Common myeloid progenitor, CD34-positive (primary cell): ENCODE measurements at regions not wholly inside any gene's neighbourhood (a gene's known extent, or its start where the extent isn't known, plus 50 kb on each side); places are given as distances from the start of the nearest gene placed in this dataset.

ENCODE experiments used
- CTCF ChIA-PET: fragments of 350-600 bp; sonication (Branson Sonifier 250); formaldehyde crosslinking; loops from one replicate; lab custom pipeline; 2021; ENCODE audit warnings: antibody characterized with exemption; lab: Charles Lee
- POLR2A ChIA-PET: fragments of 350-600 bp; sonication (Branson Sonifier 250); formaldehyde crosslinking; loops from one replicate; lab custom pipeline; 2021; ENCODE audit warnings: antibody characterized with exemption; lab: Charles Lee
- DNase-seq, 3 donors: peaks; one replicate each; pipeline versions ENCODE4 v3.0.0 to v3.0.0-alpha.2; 2013
- H3K27ac ChIP-seq, 2 experiments: 1 replicate in 1 of 2; 2 replicates in 1 of 2; pipeline ENCODE4 v1.7.0; 2013; ENCODE audit warnings: inconsistent platforms in 2 of 2, low read length in 2 of 2, mild to moderate bottlenecking in 2 of 2, low read depth in 1 of 2, moderate library complexity in 1 of 2; ENCODE audit not compliant: severe bottlenecking in 2 of 2, insufficient read depth in 1 of 2, poor library complexity in 1 of 2
- H3K27me3 ChIP-seq, 5 experiments: replicated peaks in 2 of 5; 1 replicate in 3 of 5; 2 replicates in 2 of 5; pipeline versions ENCODE4 v1.6.1 to v1.7.0; 2013; ENCODE audit warnings: low read length in 4 of 5, mild to moderate bottlenecking in 2 of 5, moderate library complexity in 2 of 5, inconsistent platforms in 1 of 5; ENCODE audit not compliant: insufficient read depth in 5 of 5, control insufficient read depth in 4 of 5
- H3K36me3 ChIP-seq, 4 experiments: 1 replicate in 2 of 4; 2 replicates in 2 of 4; pipeline versions ENCODE4 v1.6.1 to v1.7.0; 2013; ENCODE audit warnings: low read length in 3 of 4, control low read depth in 1 of 4, mild to moderate bottlenecking in 1 of 4; ENCODE audit not compliant: control insufficient read depth in 4 of 4, insufficient read depth in 4 of 4
- H3K4me1 ChIP-seq, 4 experiments: 1 replicate in 3 of 4; 2 replicates in 1 of 4; pipeline versions ENCODE4 v1.6.1 to v1.7.1; 2013; ENCODE audit warnings: low read length in 3 of 4, mild to moderate bottlenecking in 3 of 4, control low read depth in 1 of 4, inconsistent platforms in 1 of 4, moderate library complexity in 1 of 4; ENCODE audit not compliant: control insufficient read depth in 4 of 4, insufficient read depth in 4 of 4; ENCODE audit errors: control extremely low read depth in 1 of 4
- H3K4me3 ChIP-seq, 7 experiments: 1 replicate in 4 of 7; 2 replicates in 3 of 7; pipeline versions ENCODE4 v1.5.1 to v1.7.0; 2013; ENCODE audit warnings: mild to moderate bottlenecking in 7 of 7, low read length in 6 of 7, moderate library complexity in 6 of 7, inconsistent platforms in 2 of 7, low read depth in 2 of 7, control low read depth in 1 of 7; ENCODE audit not compliant: insufficient read depth in 4 of 7, control insufficient read depth in 1 of 7; ENCODE audit errors: extremely low read depth in 1 of 7
- H3K9me3 ChIP-seq, 5 experiments: 1 replicate in 4 of 5; 2 replicates in 1 of 5; pipeline versions ENCODE4 v1.6.1 to v1.7.1; 2013; ENCODE audit warnings: low read length in 4 of 5, mild to moderate bottlenecking in 2 of 5, inconsistent platforms in 1 of 5, low read depth in 1 of 5, moderate library complexity in 1 of 5; ENCODE audit not compliant: control insufficient read depth in 4 of 5, insufficient read depth in 2 of 5; ENCODE audit errors: control extremely low read depth in 1 of 5
- WGBS: methylation state at CpG from one replicate; pipeline ENCODE4 v1.1.5; 2013; ENCODE audit not compliant: insufficient coverage; 5-methylcytosine and 5-hydroxymethylcytosine counted together

DNA sequence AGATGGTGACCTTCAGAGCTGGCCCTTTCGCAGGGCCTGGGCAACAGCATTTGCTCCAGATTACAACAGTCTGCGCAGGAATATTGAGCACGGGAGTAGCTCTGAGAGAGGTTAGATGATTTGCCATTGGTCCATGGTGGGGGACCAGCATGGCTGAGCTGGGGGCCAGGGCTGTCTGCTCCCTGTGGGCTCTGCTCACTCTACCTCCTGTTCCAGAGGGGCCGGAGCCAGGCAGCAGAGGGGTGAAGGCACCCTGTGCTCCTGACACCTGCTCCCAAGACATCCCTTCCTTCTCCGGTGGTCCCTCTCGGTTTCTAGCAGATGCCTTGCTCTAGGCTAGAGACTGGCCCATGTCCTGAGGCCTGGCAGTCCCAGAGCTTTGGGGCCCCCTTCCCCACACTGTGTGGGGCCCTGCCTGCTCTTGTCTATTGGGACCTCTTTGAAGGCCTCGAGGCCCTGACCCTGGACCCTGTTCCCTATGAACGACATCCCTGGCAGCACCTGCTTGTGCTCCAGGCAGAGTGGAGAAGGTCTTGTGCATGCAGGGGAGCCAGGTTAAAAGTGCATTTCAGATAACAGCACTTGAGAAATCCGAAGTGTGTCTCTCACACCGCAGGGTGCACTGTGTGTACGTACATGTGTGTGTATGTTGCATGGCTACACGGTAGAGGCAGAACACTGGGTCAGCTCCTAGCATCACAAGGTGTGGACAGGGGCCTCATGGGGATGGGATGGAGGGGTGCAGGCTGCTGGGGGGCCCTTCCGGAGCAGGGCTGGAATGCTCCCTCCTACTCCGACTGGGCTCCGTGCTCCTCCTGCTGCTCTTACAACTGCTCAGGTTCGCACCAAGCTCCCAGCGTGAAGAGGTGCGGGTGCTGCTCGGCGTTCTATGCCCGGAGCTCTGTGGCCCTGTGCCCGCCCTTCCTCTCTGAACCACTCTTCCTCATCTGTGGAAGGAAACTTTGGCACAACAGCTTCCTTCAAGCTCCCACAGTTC lies 123.3 kb upstream of the B3GAT1 start:
- H3K4me1 ChIP-seq = peaks cover 0 to 16% (median 15%) of the 10 kb centered on the region in 4 experiments
- WGBS = 77% methylated on average over 22 of the region's 22 CpGs
- H3K9me3 ChIP-seq = no peaks in the 10 kb centered on the region
- H3K27me3 ChIP-seq = peaks cover 0 to 38% (median 6%) of the 10 kb centered on the region in 5 experiments
- no peak overlapping the region for H3K4me3 ChIP-seq
- no peaks in the 10 kb centered on the region for H3K36me3 ChIP-seq
- CTCF ChIA-PET = no interaction called here
- H3K27ac ChIP-seq = no peak overlapping the region
- POLR2A ChIA-PET = no interaction called here
- no peak for DNase-seq

DNA sequence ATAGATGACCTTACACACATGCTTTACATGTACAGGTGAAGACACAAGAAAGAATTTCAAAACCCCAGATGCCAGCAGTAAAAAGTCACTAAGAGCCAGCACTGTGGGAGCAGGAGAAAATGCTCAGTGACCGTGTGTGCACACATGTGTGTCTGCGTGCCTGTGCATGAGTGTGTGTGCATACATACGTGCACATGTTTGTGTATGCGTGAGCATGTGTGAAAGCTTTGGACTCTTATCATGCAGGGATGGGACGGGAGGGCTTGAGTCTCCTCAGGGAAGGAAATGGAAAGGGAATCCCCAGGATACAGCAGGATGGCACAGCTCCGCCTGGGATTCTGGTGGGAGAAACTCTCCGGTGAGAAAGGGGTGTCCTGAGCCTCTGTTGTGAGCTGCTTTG lies 121.5 kb upstream of the B3GAT1 start:
- 91% methylated on average over 7 of the region's 7 CpGs for WGBS
- CTCF ChIA-PET = no interaction called here
- no peak overlapping the region for H3K27ac ChIP-seq
- H3K9me3 ChIP-seq = no peaks in the 10 kb centered on the region
- H3K4me3 ChIP-seq = no peak overlapping the region
- no peaks in the 10 kb centered on the region for H3K36me3 ChIP-seq
- POLR2A ChIA-PET = no interaction called here
- H3K27me3 ChIP-seq = peaks cover 0 to 32% (median 6%) of the 10 kb centered on the region in 5 experiments
- peaks cover 0 to 16% (median 15%) of the 10 kb centered on the region in 4 experiments for H3K4me1 ChIP-seq
- DNase-seq = no peak

DNA sequence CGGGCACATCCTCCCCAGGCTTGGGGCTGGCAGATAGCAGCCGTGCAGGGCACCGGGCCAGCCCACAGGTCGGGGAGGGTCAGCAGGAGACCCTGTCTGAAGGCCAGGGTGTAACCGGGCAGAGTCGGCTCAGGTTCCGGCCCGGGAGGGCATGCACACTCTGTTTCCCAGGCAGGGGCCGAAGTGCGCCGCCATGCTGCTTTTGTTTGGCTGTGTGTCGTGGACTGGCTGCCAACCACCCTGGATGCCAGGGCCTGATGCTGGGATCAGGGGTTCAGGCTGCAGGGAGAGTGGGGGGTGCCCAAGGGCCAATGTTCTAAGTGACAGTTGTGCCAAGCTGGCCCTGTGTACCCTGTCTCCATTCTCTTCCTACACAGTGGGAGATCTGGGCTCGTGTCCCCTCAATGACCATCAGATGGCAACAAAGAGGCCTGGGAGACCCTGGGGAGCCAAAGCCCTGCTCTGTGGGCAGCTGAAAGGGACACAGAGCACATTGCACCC lies 120.9 kb upstream of the B3GAT1 start:
- H3K4me3 ChIP-seq = no peak overlapping the region
- H3K4me1 ChIP-seq = peaks cover 0 to 16% (median 15%) of the 10 kb centered on the region in 4 experiments
- ChIA-PET CTCF (no interaction called here), POLR2A (no interaction called here)
- no peaks in the 10 kb centered on the region for H3K36me3 ChIP-seq
- no peak overlapping the region for H3K27ac ChIP-seq
- DNase-seq = no peak
- H3K27me3 ChIP-seq = peaks cover 0 to 27% (median 4%) of the 10 kb centered on the region in 5 experiments
- H3K9me3 ChIP-seq = no peaks in the 10 kb centered on the region
- WGBS = 94% methylated on average over 12 of the region's 13 CpGs

DNA sequence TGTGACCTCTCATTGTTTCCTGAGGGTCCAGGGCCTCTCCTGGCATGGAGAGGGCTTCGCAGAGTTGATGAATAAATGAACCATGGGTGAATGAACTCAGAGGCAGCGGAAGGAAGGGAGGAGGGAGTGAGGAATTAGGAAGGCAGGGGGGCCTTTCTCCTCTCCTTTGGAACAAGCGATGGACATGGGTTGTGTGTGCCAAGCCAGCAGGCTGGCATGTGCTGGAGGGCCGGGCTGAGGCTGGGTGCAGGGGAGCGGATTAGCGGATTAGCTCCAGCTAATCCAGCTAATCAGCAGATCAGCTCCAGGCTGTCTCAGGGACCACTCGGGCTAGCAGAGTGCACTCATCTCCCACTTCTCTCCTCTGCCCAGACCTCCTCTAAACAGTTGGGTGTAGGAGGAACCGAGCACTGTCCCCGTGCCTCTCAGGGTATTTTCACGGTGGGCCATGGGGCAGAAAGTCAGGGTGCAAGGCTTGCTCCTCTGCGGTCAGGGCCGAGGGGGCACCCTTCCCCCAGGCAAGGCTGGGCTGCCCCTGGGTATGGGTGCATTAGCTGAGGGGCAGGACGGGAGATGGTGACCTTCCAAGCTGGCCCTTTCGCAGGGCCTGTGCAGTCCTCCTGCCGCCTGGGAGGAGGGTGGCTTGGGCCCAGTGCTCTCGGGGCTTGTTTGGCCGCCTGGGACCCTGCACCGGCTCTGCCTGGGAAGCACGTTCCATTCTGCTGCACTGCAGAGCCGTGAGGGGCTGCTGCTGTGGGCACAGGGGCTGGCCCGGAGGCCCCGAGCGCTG lies 120.3 kb upstream of the B3GAT1 start:
- ChIA-PET POLR2A (no interaction called here), CTCF (no interaction called here)
- DNase-seq = no peak
- WGBS = 96% methylated on average over 21 of the region's 23 CpGs
- Histone ChIP-seq H3K4me1 (peaks cover 0 to 14% (median 13%) of the 10 kb centered on the region in 4 experiments), H3K4me3 (no peak overlapping the region), H3K9me3 (no peaks in the 10 kb centered on the region), H3K27me3 (peaks cover 0 to 21% (median 4%) of the 10 kb centered on the region in 5 experiments), H3K27ac (no peak overlapping the region), H3K36me3 (no peaks in the 10 kb centered on the region)

DNA sequence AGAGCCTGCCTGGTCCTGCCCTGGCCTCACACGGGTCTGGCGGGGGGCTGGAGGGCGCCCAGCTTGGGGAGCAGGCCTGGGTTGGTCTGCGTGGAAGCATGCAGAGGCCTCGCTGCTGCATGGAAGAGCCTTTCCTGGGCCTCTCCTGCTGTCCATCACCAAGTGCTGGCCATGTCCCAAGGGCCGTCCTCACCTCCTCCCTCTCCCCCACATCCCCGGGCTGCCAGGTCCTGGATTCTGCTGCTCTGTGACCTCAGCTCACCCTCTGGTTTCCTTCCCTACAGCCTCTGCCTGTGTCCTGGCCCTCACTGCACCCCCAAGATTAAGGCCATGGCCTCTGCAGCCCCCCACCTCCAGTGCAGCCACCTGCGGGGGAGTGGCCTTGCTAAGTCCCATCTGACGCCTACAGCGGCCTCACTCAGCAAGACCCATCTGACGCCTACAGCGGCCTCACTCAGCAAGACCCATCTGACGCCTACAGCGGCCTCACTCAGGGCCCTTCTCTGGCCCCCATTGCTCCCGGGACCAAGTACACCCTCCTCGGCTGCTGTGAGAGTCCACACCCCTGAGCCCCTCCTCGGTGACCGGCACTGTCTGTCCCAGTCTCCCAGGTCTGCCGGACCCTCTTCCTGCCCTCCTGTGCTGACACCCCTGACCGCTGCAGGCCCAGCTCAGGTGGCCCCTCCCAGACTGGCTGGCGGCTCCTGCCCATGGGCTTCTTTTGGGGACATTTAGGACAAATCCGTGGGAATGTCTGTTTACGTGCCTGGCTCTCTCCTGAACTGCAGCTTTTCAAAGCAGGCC lies 119.5 kb upstream of the B3GAT1 start:
- DNase-seq = no peak
- ChIA-PET POLR2A (no interaction called here), CTCF (no interaction called here)
- Histone ChIP-seq H3K4me3 (no peak overlapping the region), H3K27me3 (peaks cover 0 to 21% (median 4%) of the 10 kb centered on the region in 5 experiments), H3K4me1 (peaks cover 0 to 6% (median 5%) of the 10 kb centered on the region in 4 experiments), H3K27ac (no peak overlapping the region), H3K36me3 (no peaks in the 10 kb centered on the region), H3K9me3 (no peaks in the 10 kb centered on the region)
- WGBS = 99% methylated on average over 21 of the region's 23 CpGs

DNA sequence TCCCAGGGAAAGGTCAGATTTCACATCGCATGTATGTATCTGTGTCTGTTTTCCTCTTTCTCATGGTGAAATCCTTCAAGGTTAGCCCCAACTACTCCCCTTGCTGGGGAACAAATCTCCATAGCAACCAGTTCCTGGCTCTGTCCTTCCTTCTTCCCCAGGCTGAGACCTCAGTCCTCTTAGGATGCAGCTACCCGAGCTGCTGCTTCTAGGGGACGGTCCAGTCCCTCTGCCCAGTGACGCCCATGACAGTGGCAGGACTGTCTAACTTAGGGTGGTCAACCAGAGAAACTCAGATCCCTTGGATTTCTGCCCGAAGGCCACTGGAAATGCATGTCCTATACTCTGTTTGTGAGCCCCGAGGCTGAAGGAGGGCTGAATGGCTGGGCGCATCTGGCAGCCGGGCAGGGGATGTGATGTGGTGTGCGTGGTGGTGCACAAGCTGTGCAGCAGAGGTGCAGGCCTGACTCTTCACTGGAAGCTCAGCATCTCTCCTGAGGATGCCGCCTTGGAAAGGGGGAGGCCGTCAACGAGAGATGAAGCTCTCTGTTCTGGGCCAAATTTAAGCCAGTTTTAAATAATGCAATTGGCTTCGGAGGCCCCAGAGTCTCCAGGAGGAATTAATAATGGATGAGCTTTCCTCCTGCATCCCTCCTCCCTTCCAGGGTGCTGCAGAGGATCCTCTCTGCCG lies 118.7 kb upstream of the B3GAT1 start:
- no peak overlapping the region for H3K27ac ChIP-seq
- CTCF ChIA-PET = no interaction called here
- no peaks in the 10 kb centered on the region for H3K36me3 ChIP-seq
- no peaks in the 10 kb centered on the region for H3K4me1 ChIP-seq
- no peak for DNase-seq
- POLR2A ChIA-PET = no interaction called here
- H3K9me3 ChIP-seq = no peaks in the 10 kb centered on the region
- no peak overlapping the region for H3K4me3 ChIP-seq
- 97% methylated on average over 12 of the region's 14 CpGs for WGBS
- peaks cover 0 to 14% (median 4%) of the 10 kb centered on the region in 5 experiments for H3K27me3 ChIP-seq
